ENCODE measurements at regions not wholly inside any gene's neighbourhood (a gene's known extent, or its start where the extent isn't known, plus 50 kb on each side); places are given as distances from the start of the nearest gene placed in this dataset.
A peak's percentile ranks its signal among the peaks of the same experiment; 100 is the strongest.

GRCh38 chr2:18118703-18119102, 240.2 kb downstream of the KCNS3 start:
- no peak overlapping the region for H2AK5ac ChIP-seq (ENCODE audit: low read depth, low read length)
- peak overlapping the region; percentile 14; the same call in 1 of the 2 replicates for H2BK20ac ChIP-seq (ENCODE audit: low read depth, low read length)
- H2AFZ ChIP-seq (replicated peaks; ENCODE audit: low read length, poor library complexity): peak overlapping the region; percentile 18
- no peak overlapping the region for H3K4me3 ChIP-seq (ENCODE audit: insufficient read depth, low read depth, low read length)
- no peak overlapping the region for H4K5ac ChIP-seq (ENCODE audit: low read depth, low read length)
- no peaks in the 10 kb centered on the region for H3K9me3 ChIP-seq (ENCODE audit: control insufficient read depth, insufficient read depth, low read length)
- CTCF ChIA-PET: interaction anchor here (0.9 to 2.1 kb wide), 3 partner anchors 10 to 31 kb away, joined by 3 to 6 read pairs (median 5); no protein-coding TSS in a partner anchor
- H2BK15ac ChIP-seq (ENCODE audit: low read depth, low read length): no peak overlapping the region
- POLR2A ChIA-PET (ENCODE audit: unreplicated experiment): no interaction called here
- no peak overlapping the region for H2AK9ac ChIP-seq (replicated peaks; ENCODE audit: low read depth, low read length, poor library complexity)
- intact Hi-C loops (cut with micrococcal nuclease): loop anchor here (2.0 kb wide), 1 partner anchor 260 kb away; no protein-coding TSS in a partner anchor
- H3K4ac ChIP-seq (ENCODE audit: low read depth, low read length): no peak overlapping the region
- dilution Hi-C loops (cut with HindIII; ENCODE audit: low sequenced_read_pairs, unreplicated experiment): no loop called here
- no peak overlapping the region for H3K23ac ChIP-seq (ENCODE audit: low read depth, low read length)
- TF ChIP-seq RAD21 (IDR thresholded peaks at IDR 0.05; ENCODE audit: low read length) (no peak), NFE2L2 (IDR thresholded peaks at IDR 0.05; ENCODE audit: low read depth, low read length) (peak; percentile 60; the same call in 1 of the 2 replicates), MAZ (IDR thresholded peaks at IDR 0.05; ENCODE audit: borderline replicate concordance, low read depth, low read length) (no peak)
- no peaks in the 10 kb centered on the region; the same call in 1 of the 2 replicates for H3K9me1 ChIP-seq (ENCODE audit: insufficient read depth, low read length)
- H2BK120ac ChIP-seq (ENCODE audit: low read depth, low read length): no peak overlapping the region
- H3K9ac ChIP-seq (ENCODE audit: low read depth, low read length): no peak overlapping the region
- no peaks in the 10 kb centered on the region; the same call in 1 of the 2 replicates for H3K27me3 ChIP-seq (ENCODE audit: control insufficient read depth, insufficient read depth, low read length)
- H4K91ac ChIP-seq (ENCODE audit: insufficient read depth, low read depth, low read length): no peak overlapping the region
- H3K79me1 ChIP-seq (ENCODE audit: low read depth in 1 of 2, low read length in 2 of 2): no peaks in the 10 kb centered on the region
- H3K56ac ChIP-seq (ENCODE audit: extremely low read depth, insufficient read depth, low read length): no peak overlapping the region
- no TSS peak for BruUV-seq (replicated peaks)
- in situ Hi-C loops (cut with MboI; ENCODE audit: low sequenced_read_pairs): no loop called here
- H3K4me2 ChIP-seq (ENCODE audit: low read depth, low read length): no peak overlapping the region
- H4K8ac ChIP-seq (ENCODE audit: low read depth in 2 of 2, low read length in 2 of 2): no peak overlapping the region
- no peak overlapping the region for H2BK5ac ChIP-seq (ENCODE audit: low read depth, low read length, poor library complexity, severe bottlenecking)
- H4K20me1 ChIP-seq (ENCODE audit: insufficient read depth, low read length): no peaks in the 10 kb centered on the region
- DNase-seq: peak; percentile 36
- no CpG with 5 or more reads among the region's 5 CpGs for WGBS, 2 experiments (ENCODE audit: extremely low coverage in 2 of 2, insufficient read length in 1 of 2)
- H3K27ac ChIP-seq (ENCODE audit: insufficient read depth, low read length): no peak overlapping the region
- no peaks in the 10 kb centered on the region for H3K36me3 ChIP-seq (ENCODE audit: control insufficient read depth, insufficient read depth, low read length)
- no peak for ATAC-seq (ENCODE audit: low read depth)
- H3K14ac ChIP-seq (replicated peaks; ENCODE audit: low read depth, low read length): no peak overlapping the region
- H3K18ac ChIP-seq (ENCODE audit: low read depth, low read length): no peak overlapping the region
- no peaks in the 10 kb centered on the region for H3K4me1 ChIP-seq (ENCODE audit: control insufficient read depth, insufficient read depth, low read length)

Data from IMR-90 (cell line).